ENCODE measurements at regions not wholly inside any gene's neighbourhood (a gene's known extent, or its start where the extent isn't known, plus 50 kb on each side); places are given as distances from the start of the nearest gene placed in this dataset.

DNA sequence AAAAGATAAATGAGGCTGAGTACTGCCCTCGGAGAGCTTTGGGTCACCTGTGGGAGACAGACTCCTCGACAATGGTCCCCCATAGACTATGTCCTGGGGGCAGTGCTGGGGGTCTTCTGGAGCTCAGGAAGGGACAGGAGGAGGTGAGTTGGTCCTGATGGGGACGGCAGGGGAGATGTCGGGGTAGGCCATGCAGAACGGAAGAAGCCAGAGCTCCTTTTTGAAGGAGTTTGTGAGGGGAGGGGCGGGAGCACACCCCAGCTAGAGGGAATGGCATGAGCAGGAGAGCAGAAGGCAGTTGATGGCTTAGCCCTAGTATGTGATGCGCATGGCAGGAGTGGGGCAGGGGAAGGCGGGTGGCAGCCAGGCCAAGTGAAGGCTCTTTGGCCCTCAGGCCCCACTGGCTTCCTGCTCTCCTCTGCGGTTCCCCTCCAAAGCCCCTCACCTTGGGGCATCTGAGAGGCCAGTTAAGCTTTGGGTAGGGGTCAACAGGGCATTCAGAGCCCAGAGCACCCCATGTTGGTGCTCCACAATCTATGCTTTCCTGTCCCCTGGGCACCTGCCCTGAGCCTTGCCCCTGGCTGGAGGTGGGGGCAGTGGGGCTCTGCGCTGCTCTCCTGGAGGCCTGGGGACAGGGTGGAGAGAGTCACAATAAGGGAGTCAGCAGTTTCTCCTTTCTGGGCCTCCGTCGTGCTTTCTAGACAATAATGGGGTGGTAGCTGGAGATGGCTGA, 179.3 kb downstream of the SMAD6 start:
- TF ChIP-seq, protein P1, sequence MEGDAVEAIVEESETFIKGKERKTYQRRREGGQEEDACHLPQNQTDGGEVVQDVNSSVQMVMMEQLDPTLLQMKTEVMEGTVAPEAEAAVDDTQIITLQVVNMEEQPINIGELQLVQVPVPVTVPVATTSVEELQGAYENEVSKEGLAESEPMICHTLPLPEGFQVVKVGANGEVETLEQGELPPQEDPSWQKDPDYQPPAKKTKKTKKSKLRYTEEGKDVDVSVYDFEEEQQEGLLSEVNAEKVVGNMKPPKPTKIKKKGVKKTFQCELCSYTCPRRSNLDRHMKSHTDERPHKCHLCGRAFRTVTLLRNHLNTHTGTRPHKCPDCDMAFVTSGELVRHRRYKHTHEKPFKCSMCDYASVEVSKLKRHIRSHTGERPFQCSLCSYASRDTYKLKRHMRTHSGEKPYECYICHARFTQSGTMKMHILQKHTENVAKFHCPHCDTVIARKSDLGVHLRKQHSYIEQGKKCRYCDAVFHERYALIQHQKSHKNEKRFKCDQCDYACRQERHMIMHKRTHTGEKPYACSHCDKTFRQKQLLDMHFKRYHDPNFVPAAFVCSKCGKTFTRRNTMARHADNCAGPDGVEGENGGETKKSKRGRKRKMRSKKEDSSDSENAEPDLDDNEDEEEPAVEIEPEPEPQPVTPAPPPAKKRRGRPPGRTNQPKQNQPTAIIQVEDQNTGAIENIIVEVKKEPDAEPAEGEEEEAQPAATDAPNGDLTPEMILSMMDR (IDR thresholded peaks at IDR 0.05; ENCODE audit: low read depth, low read length), result no peak
- no peak for DNase-seq (ENCODE audit: low read depth, low spot score)
- Histone ChIP-seq H3K27ac (ENCODE audit: low read depth, low read length) (no peak overlapping the region), H3K27me3 (ENCODE audit: control insufficient read depth, insufficient read depth, low read length) (no peaks in the 10 kb centered on the region), H3K9me3 (ENCODE audit: control insufficient read depth, insufficient read depth, low read length) (peaks cover 10% of the 10 kb centered on the region), H3K4me3 (ENCODE audit: low read depth, low read length) (no peak overlapping the region)
- ChIA-PET CTCF (interaction anchor here (0.6 to 2.2 kb wide), 4 partner anchors 10 to 30 kb away, joined by 3 to 9 read pairs (median 3); no protein-coding TSS in a partner anchor), POLR2A (no interaction called here)

DNA sequence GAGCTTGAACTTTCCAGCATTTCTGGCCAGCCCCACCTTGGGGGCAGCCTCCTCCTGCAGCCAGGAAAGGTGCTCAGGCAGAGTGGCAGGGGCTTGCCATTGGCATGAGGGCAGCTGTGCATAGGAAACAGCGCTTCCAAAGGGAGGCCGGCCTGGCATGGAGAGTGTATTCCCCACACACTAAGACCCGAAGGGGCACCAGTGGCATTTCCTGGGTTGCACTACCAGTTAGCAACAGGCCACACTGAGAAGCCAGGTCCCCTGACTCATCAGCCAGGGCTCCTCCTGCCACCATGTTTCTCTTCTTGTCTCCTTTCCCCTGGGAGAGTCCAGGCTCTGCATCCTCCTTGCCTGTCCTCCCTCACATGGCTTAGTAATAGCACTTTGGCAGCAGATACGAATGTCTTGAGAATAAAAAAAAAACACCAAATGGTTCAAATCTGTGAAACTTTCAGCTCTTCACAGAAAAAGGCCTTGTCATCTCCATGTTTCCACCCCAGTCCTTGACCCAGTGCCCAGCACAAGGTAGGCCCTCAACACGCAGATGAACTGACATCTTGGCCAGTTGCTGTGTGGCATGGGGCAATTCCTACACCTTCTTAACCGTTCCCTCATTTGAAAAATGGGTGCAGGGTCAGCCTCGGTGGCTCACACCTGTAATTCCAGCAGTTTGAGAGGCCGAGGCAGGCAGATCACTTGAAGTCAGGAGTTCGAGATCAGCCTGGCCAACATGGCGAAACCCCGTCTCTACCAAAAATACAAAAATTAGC, 180.4 kb downstream of the SMAD6 start:
- ChIA-PET CTCF (interaction anchor here (2.2 kb wide), 1 partner anchor 31 kb away, joined by 9 read pairs; no protein-coding TSS in a partner anchor), POLR2A (interaction anchor here (0.9 to 1.3 kb wide), 2 partner anchors 11 to 26 kb away, joined by 3 to 5 read pairs; no protein-coding TSS in a partner anchor)
- H3K27me3 ChIP-seq (ENCODE audit: control insufficient read depth, insufficient read depth, low read length), result no peaks in the 10 kb centered on the region
- H3K4me3 ChIP-seq (ENCODE audit: low read depth, low read length), result no peak overlapping the region
- peaks cover 16% of the 10 kb centered on the region for H3K9me3 ChIP-seq (ENCODE audit: control insufficient read depth, insufficient read depth, low read length)
- TF ChIP-seq, protein P1 (IDR thresholded peaks at IDR 0.05; ENCODE audit: low read depth, low read length), result no peak
- peak overlapping the region; percentile 70 for H3K27ac ChIP-seq (ENCODE audit: low read depth, low read length)
- DNase-seq (ENCODE audit: low read depth, low spot score), result peak; percentile 13

DNA sequence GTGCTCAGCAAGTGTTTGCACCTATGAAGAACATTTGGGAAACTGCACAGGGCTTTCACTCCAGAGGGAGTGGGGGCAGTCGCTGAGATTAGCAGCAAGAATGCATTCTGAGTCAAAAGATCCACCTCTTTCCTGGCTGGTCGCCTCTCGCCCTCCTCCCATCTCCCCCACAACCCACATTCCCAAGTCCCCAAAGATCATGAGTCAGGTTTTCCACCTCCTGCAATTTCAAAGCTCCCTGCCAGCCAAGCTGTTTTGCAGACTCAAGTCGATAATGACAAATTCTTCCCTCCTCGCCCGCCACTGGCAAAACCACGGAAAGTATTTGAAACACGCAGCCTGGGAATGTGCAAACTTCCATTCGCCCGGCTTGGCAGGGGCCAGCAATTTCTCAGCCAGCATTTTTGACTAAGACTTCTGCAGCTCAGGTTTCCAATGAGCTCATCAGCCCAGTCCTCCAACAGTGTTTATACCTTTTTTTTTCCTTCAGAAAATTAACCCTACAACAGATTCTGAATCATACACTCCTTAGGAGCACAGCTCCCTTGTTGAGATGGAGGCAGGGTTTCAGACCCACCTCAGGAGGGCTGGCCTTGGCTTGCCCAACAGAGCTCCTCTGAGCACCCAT, 181.4 kb downstream of the SMAD6 start:
- TF ChIP-seq, protein P1 (IDR thresholded peaks at IDR 0.05; ENCODE audit: low read depth, low read length), result no peak
- no peaks in the 10 kb centered on the region for H3K27me3 ChIP-seq (ENCODE audit: control insufficient read depth, insufficient read depth, low read length)
- peaks cover 19% of the 10 kb centered on the region for H3K9me3 ChIP-seq (ENCODE audit: control insufficient read depth, insufficient read depth, low read length)
- peak overlapping the region; percentile 70 for H3K27ac ChIP-seq (ENCODE audit: low read depth, low read length)
- ChIA-PET CTCF (interaction anchor here (0.6 to 2.2 kb wide), 3 partner anchors 32 to 265 kb away, joined by 3 to 9 read pairs (median 4); no protein-coding TSS in a partner anchor), POLR2A (interaction anchor here (0.6 to 1.3 kb wide), 13 partner anchors 10 to 183 kb away, joined by 3 to 8 read pairs (median 3); partner anchors contain the start of gene SMAD6)
- peak; percentile 99 for DNase-seq (ENCODE audit: low read depth, low spot score)
- no peak overlapping the region for H3K4me3 ChIP-seq (ENCODE audit: low read depth, low read length)

DNA sequence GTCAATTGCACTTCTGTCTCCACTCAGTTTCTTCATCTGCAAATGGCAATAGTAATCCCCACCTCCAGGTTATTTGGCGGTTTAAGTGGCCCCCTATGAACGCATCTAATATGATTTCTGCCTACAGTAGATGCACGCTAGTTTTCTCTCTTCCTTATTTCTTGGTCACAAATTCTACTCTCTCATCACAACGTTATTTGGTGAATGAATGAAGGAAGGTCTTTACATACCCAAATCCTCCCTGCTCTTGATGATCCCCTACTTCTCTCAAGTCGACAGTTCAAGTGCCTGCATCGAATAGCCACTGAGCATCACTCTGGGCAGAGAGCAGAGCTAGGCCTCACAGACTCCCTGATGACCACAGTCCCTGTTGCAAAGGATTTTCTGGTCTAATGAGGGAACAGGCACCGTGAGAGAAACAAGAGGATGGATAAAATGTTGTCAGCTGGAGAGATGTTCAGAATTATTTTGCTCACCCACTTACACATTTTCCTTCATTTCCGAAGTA, 181.2 kb upstream of the SMAD3 start:
- POLR2A ChIA-PET, result interaction anchor here (1.2 to 1.3 kb wide), 5 partner anchors 24 to 184 kb away, joined by 3 to 8 read pairs (median 5); no protein-coding TSS in a partner anchor
- TF ChIP-seq, protein P1 (IDR thresholded peaks at IDR 0.05; ENCODE audit: low read depth, low read length), result no peak

More for the DNA sequence above, 181.2 kb upstream of the SMAD3 start:
- peaks cover 19% of the 10 kb centered on the region for H3K9me3 ChIP-seq (ENCODE audit: control insufficient read depth, insufficient read depth, low read length)
- H3K27me3 ChIP-seq (ENCODE audit: control insufficient read depth, insufficient read depth, low read length), result no peaks in the 10 kb centered on the region
- CTCF ChIA-PET, result no interaction called here
- H3K27ac ChIP-seq (ENCODE audit: low read depth, low read length), result no peak overlapping the region
- DNase-seq (ENCODE audit: low read depth, low spot score), result no peak
- H3K4me3 ChIP-seq (ENCODE audit: low read depth, low read length), result no peak overlapping the region
